Activated T-helper 17 cell treated with anti-CD3 and anti-CD28 coated beads, Interleukin-2, amount 50 U/mL, for 72 hours (primary cell): ENCODE measurements at regions not wholly inside any gene's neighbourhood (a gene's known extent, or its start where the extent isn't known, plus 50 kb on each side); places are given as distances from the start of the nearest gene placed in this dataset.

Source experiments
- ATAC-seq: fragments of 150-1000 bp; cut with Tn5 transposase; replicated peaks from 2 replicates; pipeline ENCODE4 v1.10.0; 2021; ENCODE audit warnings: mild to moderate bottlenecking, moderate library complexity
- H3K27ac Mint-ChIP-seq: one replicate; pipeline ENCODE4 v1.8.0; 2022; ENCODE audit warnings: mixed read lengths
- H3K27me3 Mint-ChIP-seq: one replicate; pipeline ENCODE4 v1.8.0; 2022; ENCODE audit warnings: mixed read lengths
- H3K36me3 Mint-ChIP-seq: one replicate; pipeline ENCODE4 v1.8.0; 2022; ENCODE audit warnings: low read depth, mild to moderate bottlenecking, mixed read lengths
- H3K4me1 Mint-ChIP-seq: one replicate; pipeline ENCODE4 v1.8.0; 2022; ENCODE audit warnings: mixed read lengths
- H3K4me3 Mint-ChIP-seq: one replicate; pipeline ENCODE4 v1.8.0; 2022; ENCODE audit warnings: mild to moderate bottlenecking, mixed read lengths
- H3K9me3 Mint-ChIP-seq: one replicate; pipeline ENCODE4 v1.8.0; 2022; ENCODE audit warnings: mixed read lengths

DNA sequence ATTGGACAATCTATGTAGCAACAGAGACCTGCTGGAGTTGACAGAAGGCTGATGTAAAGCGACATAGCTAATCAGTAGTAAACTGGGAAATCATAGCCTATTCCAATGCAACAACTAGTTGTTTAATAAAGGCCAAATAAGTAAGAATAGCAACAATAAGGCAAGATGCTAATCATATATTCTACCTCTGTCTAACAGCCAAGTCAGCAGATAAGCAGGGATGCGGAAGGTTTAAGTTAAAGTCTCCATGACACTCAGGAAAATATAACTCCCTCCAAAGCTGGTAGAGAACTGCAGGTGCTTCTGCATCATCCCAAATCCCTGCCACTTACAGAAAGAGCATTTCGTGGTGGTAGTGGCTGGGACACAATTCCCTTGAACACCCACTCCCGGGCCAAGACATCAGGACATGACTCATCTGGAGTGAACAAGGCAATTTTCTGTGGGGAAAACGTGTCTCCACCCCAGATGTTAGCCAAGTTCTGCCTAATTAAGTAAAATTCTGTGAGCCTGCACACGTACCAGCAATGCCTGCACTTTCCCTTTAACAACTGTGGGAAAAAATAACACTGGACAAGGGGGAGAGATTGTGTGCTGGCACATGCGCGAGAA is 413.6 kb upstream of the ID2 start:
- Mint-ChIP-seq H3K36me3 (no peaks in the 10 kb centered on the region), H3K27me3 (no peaks in the 10 kb centered on the region), H3K4me1 (peaks cover 7% of the 10 kb centered on the region), H3K4me3 (no peak overlapping the region), H3K9me3 (peaks cover 5% of the 10 kb centered on the region), H3K27ac (no peak overlapping the region)
- no peak for ATAC-seq

DNA sequence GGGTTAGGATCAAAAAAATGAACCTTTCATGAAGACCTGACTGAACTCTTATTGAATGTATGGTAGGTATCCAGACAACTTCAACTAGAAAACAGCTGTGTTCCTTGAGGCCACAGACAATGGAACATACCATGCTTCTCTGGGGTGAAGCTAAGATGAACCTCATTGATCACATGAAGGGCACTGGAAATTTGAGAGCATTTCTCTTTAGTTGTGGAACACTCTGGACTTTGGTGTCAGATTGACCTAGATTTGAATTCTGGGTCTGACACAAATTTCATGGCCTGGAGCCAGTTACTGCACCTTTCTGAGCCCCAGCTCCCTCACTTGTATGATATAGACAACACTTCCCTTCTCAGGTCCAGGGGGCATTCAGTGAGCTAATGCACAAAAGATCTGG is 411.2 kb upstream of the ID2 start:
- H3K27me3 Mint-ChIP-seq: no peaks in the 10 kb centered on the region
- no peak overlapping the region for H3K4me3 Mint-ChIP-seq
- peaks cover 12% of the 10 kb centered on the region for H3K4me1 Mint-ChIP-seq
- peaks cover 12% of the 10 kb centered on the region for H3K9me3 Mint-ChIP-seq
- H3K36me3 Mint-ChIP-seq: peaks cover 5% of the 10 kb centered on the region
- no peak for ATAC-seq
- no peak overlapping the region for H3K27ac Mint-ChIP-seq

DNA sequence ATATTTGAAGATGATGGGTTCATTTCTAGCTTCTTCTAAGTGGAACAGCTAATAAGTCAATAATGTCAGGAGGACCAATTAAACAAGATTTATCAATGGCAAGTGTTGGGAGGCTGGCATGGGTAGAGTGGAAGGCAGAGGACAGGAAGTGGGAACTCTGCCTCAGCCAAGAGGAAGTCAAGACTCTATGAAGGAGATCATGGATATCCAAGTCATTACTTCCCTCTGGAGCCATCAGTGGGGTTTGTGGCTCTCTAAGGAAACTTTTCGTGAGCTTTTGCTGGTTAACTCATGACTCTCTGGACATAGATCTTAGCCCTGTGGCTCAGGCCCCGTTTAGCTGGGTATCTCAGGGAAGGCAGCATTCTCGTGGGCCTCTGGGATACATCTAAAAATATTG is 410.4 kb upstream of the ID2 start:
- Mint-ChIP-seq H3K27me3 (no peaks in the 10 kb centered on the region), H3K4me1 (peaks cover 12% of the 10 kb centered on the region), H3K36me3 (peaks cover 8% of the 10 kb centered on the region), H3K27ac (no peak overlapping the region), H3K4me3 (no peak overlapping the region), H3K9me3 (peaks cover 13% of the 10 kb centered on the region)
- ATAC-seq: no peak

DNA sequence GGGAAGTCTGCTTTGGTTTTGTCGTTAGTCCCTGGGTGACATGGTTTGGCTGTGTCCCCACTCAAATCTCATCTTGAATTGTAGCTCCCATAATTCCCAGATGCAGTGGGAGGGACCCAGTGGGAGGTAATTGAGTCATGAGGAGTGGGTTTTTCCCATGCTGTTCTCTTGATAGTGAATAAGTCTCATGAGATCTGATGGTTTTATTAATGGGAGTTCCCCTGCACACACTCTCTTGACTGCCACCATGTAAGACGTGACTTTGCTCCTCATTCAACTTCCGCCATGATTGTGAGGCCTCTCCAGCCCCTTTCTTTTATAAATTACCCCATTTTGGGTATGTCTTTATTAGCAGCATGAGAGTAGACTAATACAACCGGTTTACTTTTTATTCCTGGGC is 405.8 kb upstream of the ID2 start:
- Mint-ChIP-seq H3K4me1 (peaks cover 12% of the 10 kb centered on the region), H3K27ac (peak overlapping the region; percentile 9), H3K4me3 (no peak overlapping the region), H3K27me3 (no peaks in the 10 kb centered on the region), H3K36me3 (peaks cover 8% of the 10 kb centered on the region), H3K9me3 (peaks cover 13% of the 10 kb centered on the region)
- ATAC-seq: peak; percentile 54

DNA sequence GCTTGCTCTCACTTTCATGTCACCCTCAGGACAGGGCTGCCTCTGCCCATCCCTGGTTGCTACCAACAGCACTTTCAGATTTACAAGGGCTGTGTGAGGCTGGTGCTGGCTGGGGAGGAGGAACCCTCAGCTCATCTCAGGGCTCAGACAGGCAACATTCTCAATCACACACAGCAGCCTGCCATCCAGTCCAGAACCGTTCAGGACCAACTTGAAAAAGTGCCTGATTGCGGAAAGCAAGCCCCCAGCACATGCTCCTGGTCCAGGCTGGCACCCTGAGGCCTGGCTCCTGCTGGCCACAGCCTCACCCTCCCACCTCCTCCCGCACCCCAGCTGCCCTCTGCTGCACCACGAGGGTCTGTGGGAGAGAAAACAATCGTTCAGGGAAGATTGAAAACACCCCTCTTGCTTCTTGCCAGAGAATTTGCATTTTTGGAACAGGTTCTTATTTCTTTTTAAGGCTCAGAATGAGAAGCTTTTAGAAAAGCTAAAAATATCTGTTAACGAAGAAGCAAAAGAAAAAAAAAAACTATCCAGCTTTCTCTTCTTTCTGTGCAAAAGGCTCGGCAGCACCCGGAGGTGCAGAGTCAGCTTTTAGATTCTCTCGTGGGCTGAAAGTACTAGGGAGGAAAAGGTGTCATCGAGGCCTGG is 403.8 kb upstream of the ID2 start:
- H3K36me3 Mint-ChIP-seq: peaks cover 15% of the 10 kb centered on the region
- peak; percentile 48 for ATAC-seq
- H3K27me3 Mint-ChIP-seq: no peaks in the 10 kb centered on the region
- H3K9me3 Mint-ChIP-seq: peaks cover 8% of the 10 kb centered on the region
- peak overlapping the region; percentile 49 for H3K4me3 Mint-ChIP-seq
- no peak overlapping the region for H3K27ac Mint-ChIP-seq
- H3K4me1 Mint-ChIP-seq: peaks cover 5% of the 10 kb centered on the region

DNA sequence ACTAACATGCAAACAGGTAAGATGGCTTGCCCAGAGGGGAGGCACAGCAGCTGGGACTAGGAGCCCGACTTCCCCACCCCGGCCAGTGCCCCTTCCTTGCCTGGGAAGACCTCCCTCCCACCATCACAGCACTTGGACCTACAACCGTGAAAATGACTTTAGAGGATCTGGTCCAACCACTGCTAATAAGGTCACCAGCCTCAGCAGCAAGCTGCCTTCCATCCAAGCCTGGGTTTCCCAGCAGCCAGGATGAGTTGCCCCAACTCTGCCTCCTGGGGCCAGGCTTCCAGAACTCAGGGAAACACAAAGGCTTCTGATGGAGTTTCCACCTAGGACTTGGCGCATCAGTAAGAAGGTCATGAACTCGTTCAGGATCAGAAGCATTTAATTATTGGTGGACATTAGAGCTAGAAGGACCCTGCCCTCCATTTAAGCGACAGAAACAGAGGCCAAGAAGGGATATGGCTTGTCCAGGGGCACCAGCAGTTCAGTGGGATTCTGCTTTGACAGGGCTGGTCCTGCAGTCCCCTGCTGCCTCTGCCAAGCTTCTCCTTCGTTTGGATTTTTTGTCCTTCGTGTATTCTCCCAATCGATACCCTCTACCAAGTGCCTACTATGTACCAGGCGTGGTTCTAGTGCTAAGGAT is 403.0 kb upstream of the ID2 start:
- no peaks in the 10 kb centered on the region for H3K27me3 Mint-ChIP-seq
- peaks cover 15% of the 10 kb centered on the region for H3K36me3 Mint-ChIP-seq
- H3K4me1 Mint-ChIP-seq: peaks cover 7% of the 10 kb centered on the region
- no peak overlapping the region for H3K27ac Mint-ChIP-seq
- no peak for ATAC-seq
- H3K4me3 Mint-ChIP-seq: peak overlapping the region; percentile 49
- peaks cover 8% of the 10 kb centered on the region for H3K9me3 Mint-ChIP-seq

DNA sequence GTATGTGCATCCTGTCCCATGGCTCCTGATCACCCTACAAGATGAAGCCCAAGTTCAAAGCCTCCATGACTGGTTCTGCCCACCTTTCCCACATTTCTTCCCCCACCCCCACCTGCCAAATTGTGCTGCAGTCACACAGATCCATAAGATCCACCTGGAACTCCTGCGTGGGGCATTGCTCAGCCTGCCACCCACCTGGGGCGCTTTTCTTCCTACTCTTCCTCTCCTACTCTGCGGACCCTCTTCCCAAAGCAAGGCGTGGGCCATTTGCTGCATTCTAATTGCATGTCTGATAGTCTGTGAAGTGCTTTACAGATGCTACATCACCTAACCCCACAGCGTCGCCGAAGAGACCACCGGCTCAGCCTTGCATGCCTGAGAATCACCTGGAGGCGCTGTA is 402.4 kb upstream of the ID2 start:
- Mint-ChIP-seq H3K27me3 (no peaks in the 10 kb centered on the region), H3K9me3 (peaks cover 8% of the 10 kb centered on the region), H3K4me1 (peaks cover 11% of the 10 kb centered on the region), H3K36me3 (peaks cover 15% of the 10 kb centered on the region), H3K27ac (peak overlapping the region; percentile 39), H3K4me3 (peak overlapping the region; percentile 49)
- ATAC-seq: no peak

DNA sequence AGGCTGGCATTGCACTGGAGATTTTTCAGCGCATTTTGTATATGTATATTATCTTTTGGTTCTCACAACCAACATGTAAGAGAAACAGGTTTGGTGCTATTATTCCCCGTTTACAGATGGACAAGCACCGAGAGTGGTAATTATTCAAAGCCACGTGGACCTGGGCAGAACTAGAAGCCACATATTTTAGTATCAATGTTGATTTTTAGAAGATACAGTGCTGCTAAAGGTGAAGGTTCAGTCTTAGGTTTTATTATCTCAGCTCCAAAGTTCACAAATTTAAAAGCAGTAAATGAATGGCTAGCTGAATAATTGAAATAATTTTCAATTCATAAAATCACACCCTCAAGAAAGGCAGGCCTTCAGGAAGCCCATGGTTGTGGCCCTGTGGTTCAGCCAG is 400.6 kb upstream of the ID2 start:
- no peaks in the 10 kb centered on the region for H3K9me3 Mint-ChIP-seq
- H3K4me3 Mint-ChIP-seq: peak overlapping the region; percentile 78
- no peaks in the 10 kb centered on the region for H3K27me3 Mint-ChIP-seq
- H3K27ac Mint-ChIP-seq: peak overlapping the region; percentile 84
- ATAC-seq: no peak
- peaks cover 12% of the 10 kb centered on the region for H3K36me3 Mint-ChIP-seq
- peaks cover 11% of the 10 kb centered on the region for H3K4me1 Mint-ChIP-seq

DNA sequence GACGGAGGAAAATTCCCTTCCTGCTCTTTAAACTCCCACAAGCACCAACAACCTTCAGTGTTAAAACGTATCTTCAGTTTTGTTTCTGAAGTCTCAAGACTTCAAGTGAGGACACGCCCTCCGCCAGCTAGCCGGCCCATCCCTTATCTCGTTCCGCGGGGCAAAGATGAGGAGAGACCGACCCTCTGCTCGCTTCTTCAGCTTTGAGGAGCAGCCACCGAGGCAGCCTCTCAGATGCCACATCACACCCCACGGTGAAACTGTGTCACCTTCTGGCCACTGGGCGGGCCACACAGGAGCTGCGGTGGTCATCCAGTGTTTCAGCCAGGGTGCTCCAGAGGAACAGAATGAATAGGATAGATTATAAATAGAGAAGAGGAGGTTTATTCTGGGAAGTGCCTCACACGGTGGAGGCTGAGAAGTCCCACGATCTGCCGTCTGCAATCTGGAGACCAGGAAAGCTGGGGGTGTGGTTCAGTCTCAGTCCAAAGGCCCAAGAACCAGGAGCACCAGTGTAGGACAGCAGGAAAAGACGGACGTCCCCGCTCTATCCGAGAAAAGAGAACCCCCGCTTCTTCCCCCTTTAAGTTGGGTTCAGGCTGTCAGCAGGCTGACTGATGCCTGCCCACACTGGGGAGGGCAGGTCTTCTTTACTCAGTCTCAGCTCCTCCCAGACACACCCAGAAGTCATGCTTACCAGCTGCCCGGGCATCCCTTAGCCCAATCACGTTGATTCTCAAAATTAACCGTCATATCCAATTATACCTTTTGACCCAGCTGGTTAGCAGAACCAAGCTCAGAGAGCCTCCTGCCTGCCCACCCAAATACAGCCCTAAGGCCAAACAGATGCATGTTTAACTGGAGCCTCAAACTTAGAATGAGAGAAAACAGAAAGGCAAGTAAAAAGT is 399.7 kb upstream of the ID2 start:
- H3K27ac Mint-ChIP-seq: peak overlapping the region; percentile 84
- no peaks in the 10 kb centered on the region for H3K27me3 Mint-ChIP-seq
- H3K9me3 Mint-ChIP-seq: no peaks in the 10 kb centered on the region
- H3K4me1 Mint-ChIP-seq: peaks cover 11% of the 10 kb centered on the region
- peaks cover 21% of the 10 kb centered on the region for H3K36me3 Mint-ChIP-seq
- peak overlapping the region; percentile 78 for H3K4me3 Mint-ChIP-seq
- ATAC-seq: peak; percentile 82

DNA sequence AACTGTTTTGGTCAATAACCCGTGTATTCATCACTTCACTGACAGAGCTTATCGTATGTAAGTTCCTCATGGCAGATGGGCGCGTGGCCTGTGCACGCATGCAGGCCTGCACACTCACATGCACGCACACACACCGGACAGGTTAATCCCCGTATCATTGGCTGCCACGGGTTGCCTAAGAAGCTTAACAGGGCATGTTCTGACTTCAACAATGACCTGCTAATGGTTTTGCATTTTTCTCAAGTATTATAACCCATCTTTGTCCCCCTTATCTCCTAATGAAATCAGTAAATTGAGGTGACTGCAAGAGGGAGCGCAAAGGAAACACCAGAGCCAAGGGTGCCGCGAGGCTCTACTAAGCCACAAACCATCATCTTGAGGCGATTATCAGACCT is 399.0 kb upstream of the ID2 start:
- peak overlapping the region; percentile 84 for H3K27ac Mint-ChIP-seq
- H3K4me1 Mint-ChIP-seq: peaks cover 11% of the 10 kb centered on the region
- no peaks in the 10 kb centered on the region for H3K27me3 Mint-ChIP-seq
- H3K4me3 Mint-ChIP-seq: peak overlapping the region; percentile 78
- ATAC-seq: peak; percentile 18
- H3K36me3 Mint-ChIP-seq: peaks cover 21% of the 10 kb centered on the region
- no peaks in the 10 kb centered on the region for H3K9me3 Mint-ChIP-seq

DNA sequence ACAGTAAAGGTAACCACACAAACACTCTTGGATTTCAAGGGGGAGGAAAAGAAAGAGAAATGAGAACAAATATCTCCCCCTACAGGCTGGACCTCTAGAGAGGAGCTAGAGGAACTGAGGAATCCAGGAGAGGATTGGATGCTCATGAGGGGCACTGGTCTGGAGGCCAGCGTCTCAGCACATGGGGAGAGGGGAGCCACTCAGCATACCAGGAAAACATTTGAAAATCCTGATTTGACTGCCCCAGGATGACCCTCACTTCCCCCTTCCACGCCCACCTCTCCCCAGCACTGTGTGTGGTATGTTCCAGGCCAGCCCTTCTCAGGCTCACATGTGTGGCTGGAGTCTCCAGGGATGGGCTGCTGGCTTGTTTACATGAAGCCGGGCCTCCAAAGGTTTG is 396.8 kb upstream of the ID2 start:
- no peak for ATAC-seq
- H3K4me1 Mint-ChIP-seq: peaks cover 21% of the 10 kb centered on the region
- H3K36me3 Mint-ChIP-seq: peaks cover 33% of the 10 kb centered on the region
- H3K9me3 Mint-ChIP-seq: no peaks in the 10 kb centered on the region
- H3K4me3 Mint-ChIP-seq: no peak overlapping the region
- H3K27ac Mint-ChIP-seq: no peak overlapping the region
- no peaks in the 10 kb centered on the region for H3K27me3 Mint-ChIP-seq

DNA sequence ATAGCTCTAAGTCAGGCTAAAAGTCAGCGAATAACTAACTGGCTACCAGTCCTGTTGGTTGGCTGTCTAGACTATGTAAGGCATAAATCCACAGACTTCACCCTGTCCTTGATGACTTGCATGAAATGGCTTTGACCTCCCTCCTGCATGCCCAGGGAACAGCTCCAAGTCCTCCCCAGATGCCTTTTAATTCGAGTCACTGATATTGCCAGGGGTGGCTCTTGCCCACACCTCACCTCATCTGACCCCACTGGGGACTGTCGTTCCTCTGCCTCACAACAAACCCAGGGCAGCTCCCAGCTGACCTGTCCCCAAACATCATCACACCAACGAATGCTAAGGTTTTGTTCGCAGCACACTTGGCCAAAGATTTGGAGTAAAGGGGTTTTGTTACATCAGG is 396.0 kb upstream of the ID2 start:
- H3K4me3 Mint-ChIP-seq: no peak overlapping the region
- no peaks in the 10 kb centered on the region for H3K27me3 Mint-ChIP-seq
- ATAC-seq: no peak
- no peaks in the 10 kb centered on the region for H3K9me3 Mint-ChIP-seq
- peaks cover 33% of the 10 kb centered on the region for H3K36me3 Mint-ChIP-seq
- H3K4me1 Mint-ChIP-seq: peaks cover 21% of the 10 kb centered on the region
- H3K27ac Mint-ChIP-seq: no peak overlapping the region

DNA sequence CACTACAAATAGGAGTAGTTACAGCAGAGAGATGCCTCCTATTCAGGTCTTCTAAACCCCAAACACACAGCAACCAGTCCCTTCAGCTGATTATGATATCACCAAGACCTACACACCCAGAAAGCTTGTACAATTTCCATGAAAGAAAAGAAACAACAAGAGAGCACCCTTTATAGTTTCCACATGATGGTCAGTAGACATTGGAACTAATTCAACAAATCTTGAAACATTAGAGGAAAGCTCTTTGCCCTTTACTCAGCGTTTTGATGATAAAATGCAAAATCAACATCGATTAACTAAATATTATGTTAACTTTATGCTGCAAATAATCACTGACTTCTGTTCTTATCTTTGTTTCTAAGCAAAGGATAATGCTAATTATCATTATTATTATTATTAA is 393.6 kb upstream of the ID2 start:
- no peak overlapping the region for H3K4me3 Mint-ChIP-seq
- no peak overlapping the region for H3K27ac Mint-ChIP-seq

DNA sequence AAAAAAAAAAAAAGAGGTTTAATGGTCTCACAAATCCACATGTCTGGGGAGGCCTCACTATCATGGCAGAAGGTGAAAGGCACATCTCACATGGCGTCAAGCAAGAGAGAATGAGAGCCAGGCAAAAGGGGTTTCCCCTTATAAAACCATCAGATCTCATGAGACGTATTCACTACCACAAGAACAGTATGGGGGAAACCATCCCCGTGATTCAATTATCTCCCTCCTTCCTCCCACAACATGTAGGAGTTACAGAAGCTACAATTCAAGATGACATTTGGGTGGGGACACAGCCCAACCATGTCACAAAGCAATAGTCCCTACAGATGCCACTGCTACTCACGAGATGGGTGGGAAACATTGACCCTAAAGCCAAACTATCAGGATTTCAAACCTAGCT is 392.7 kb upstream of the ID2 start:
- Mint-ChIP-seq H3K27me3 (no peaks in the 10 kb centered on the region), H3K9me3 (no peaks in the 10 kb centered on the region), H3K4me1 (peaks cover 22% of the 10 kb centered on the region), H3K4me3 (peak overlapping the region; percentile 29), H3K27ac (peak overlapping the region; percentile 76), H3K36me3 (peaks cover 25% of the 10 kb centered on the region)
- ATAC-seq: peak; percentile 91

More for the DNA sequence above, 393.6 kb upstream of the ID2 start:
- Mint-ChIP-seq H3K4me1 (peaks cover 27% of the 10 kb centered on the region), H3K27me3 (no peaks in the 10 kb centered on the region), H3K36me3 (peaks cover 25% of the 10 kb centered on the region), H3K9me3 (no peaks in the 10 kb centered on the region)
- no peak for ATAC-seq
